ENCODE measurements at regions not wholly inside any gene's neighbourhood (a gene's known extent, or its start where the extent isn't known, plus 50 kb on each side); places are given as distances from the start of the nearest gene placed in this dataset.

GRCh38 chr2:234733093-234733489 lies 218.7 kb upstream of the SH3BP4 start:
- Histone ChIP-seq H3K4me3 (ENCODE audit: low read length) (no peak overlapping the region), H3K27ac (ENCODE audit: low read length) (no peak overlapping the region), H4K20me1 (ENCODE audit: insufficient read depth) (no peaks in the 10 kb centered on the region), H3K27me3 (ENCODE audit: insufficient read depth, low read depth, low read length) (no peaks in the 10 kb centered on the region), H3K9me2 (ENCODE audit: insufficient read depth, low read length) (no peaks in the 10 kb centered on the region), H3K4me2 (ENCODE audit: low read length) (no peak overlapping the region), H3K9me3 (ENCODE audit: low read length) (peaks cover 4% of the 10 kb centered on the region), H3K79me2 (replicated peaks; ENCODE audit: insufficient read depth, low read length) (no peaks in the 10 kb centered on the region), H3K36me3 (ENCODE audit: insufficient read depth, low read length) (no peaks in the 10 kb centered on the region), H2AFZ (ENCODE audit: low read depth, low read length) (no peak overlapping the region), H3F3A (ENCODE audit: insufficient read depth, low read length, poor library complexity, severe bottlenecking) (no peaks in the 10 kb centered on the region), H3K9ac (ENCODE audit: low read length) (no peak overlapping the region)
- TF ChIP-seq CTCF (IDR thresholded peaks at IDR 0.05; ENCODE audit: poor library complexity, severe bottlenecking): no peak
- no peak for TF ChIP-seq EP300 (conservative IDR thresholded peaks at IDR 0.05; ENCODE audit: poor library complexity, severe bottlenecking)
- TF ChIP-seq POLR2AphosphoS5 (IDR thresholded peaks at IDR 0.05): no peak
- no peak for TF ChIP-seq SMC3 (conservative IDR thresholded peaks at IDR 0.05; ENCODE audit: poor library complexity)
- TF ChIP-seq REST (IDR thresholded peaks at IDR 0.05; ENCODE audit: borderline replicate concordance): no peak
- TF ChIP-seq TAF1 (IDR thresholded peaks at IDR 0.05; ENCODE audit: low read depth): no peak
- no peak for TF ChIP-seq RAD21 (conservative IDR thresholded peaks at IDR 0.05)
- TF ChIP-seq MXI1 (conservative IDR thresholded peaks at IDR 0.05; ENCODE audit: poor library complexity, severe bottlenecking): no peak
- no peak for TF ChIP-seq EZH2 (IDR thresholded peaks at IDR 0.05; ENCODE audit: borderline replicate concordance, insufficient read depth, low read length, poor library complexity, severe bottlenecking)

- TF ChIP-seq REST (IDR thresholded peaks at IDR 0.05; ENCODE audit: borderline replicate concordance): no peak
- no peak for TF ChIP-seq MXI1 (conservative IDR thresholded peaks at IDR 0.05; ENCODE audit: poor library complexity, severe bottlenecking)
- TF ChIP-seq POLR2AphosphoS5 (IDR thresholded peaks at IDR 0.05): no peak
- TF ChIP-seq RAD21 (conservative IDR thresholded peaks at IDR 0.05): no peak
- no peak for TF ChIP-seq EP300 (conservative IDR thresholded peaks at IDR 0.05; ENCODE audit: poor library complexity, severe bottlenecking)
- TF ChIP-seq TAF1 (IDR thresholded peaks at IDR 0.05; ENCODE audit: low read depth): no peak
- no peak for TF ChIP-seq CTCF (IDR thresholded peaks at IDR 0.05; ENCODE audit: poor library complexity, severe bottlenecking)
- TF ChIP-seq SMC3 (conservative IDR thresholded peaks at IDR 0.05; ENCODE audit: poor library complexity): no peak
- no peak for TF ChIP-seq EZH2 (IDR thresholded peaks at IDR 0.05; ENCODE audit: borderline replicate concordance, insufficient read depth, low read length, poor library complexity, severe bottlenecking)
- H3K27me3 ChIP-seq (ENCODE audit: insufficient read depth, low read depth, low read length): no peaks in the 10 kb centered on the region
- H3K9me2 ChIP-seq (ENCODE audit: insufficient read depth, low read length): no peaks in the 10 kb centered on the region
- no peak overlapping the region for H3K4me3 ChIP-seq (ENCODE audit: low read length)
- no peak overlapping the region for H3K9ac ChIP-seq (ENCODE audit: low read length)
- H4K20me1 ChIP-seq (ENCODE audit: insufficient read depth): no peaks in the 10 kb centered on the region
- H2AFZ ChIP-seq (ENCODE audit: low read depth, low read length): no peak overlapping the region
- no peak overlapping the region for H3K27ac ChIP-seq (ENCODE audit: low read length)
- H3F3A ChIP-seq (ENCODE audit: insufficient read depth, low read length, poor library complexity, severe bottlenecking): no peaks in the 10 kb centered on the region
- no peaks in the 10 kb centered on the region for H3K36me3 ChIP-seq (ENCODE audit: insufficient read depth, low read length)
- peaks cover 4% of the 10 kb centered on the region for H3K9me3 ChIP-seq (ENCODE audit: low read length)
- no peak overlapping the region for H3K4me2 ChIP-seq (ENCODE audit: low read length)
- H3K79me2 ChIP-seq (replicated peaks; ENCODE audit: insufficient read depth, low read length): no peaks in the 10 kb centered on the region
Measured at GRCh38 chr2:234732404-234733092, 219.3 kb upstream of the SH3BP4 start.
